Ovary (tissue), 3 donors: ENCODE measurements at regions not wholly inside any gene's neighbourhood (a gene's known extent, or its start where the extent isn't known, plus 50 kb on each side); places are given as distances from the start of the nearest gene placed in this dataset.

ENCODE experiments used
- CTCF ChIP-seq, 3 donors: fragments of 450-650 bp in 2 of 3; fragments of 200-600 bp in 1 of 3; IDR thresholded peaks; one replicate each; pipeline versions ENCODE4 v1.5.1 to v1.8.0; 2016 to 2022; ENCODE audit warnings: antibody characterized with exemption in 3 of 3, mild to moderate bottlenecking in 1 of 3
- EP300 ChIP-seq: sonication (generic); formaldehyde crosslinking; IDR thresholded peaks from one replicate; pipeline ENCODE4 v1.6.1; 2017; ENCODE audit warnings: antibody characterized with exemption
- POLR2A ChIP-seq: fragments of 450-650 bp; IDR thresholded peaks from one replicate; pipeline ENCODE4 v1.6.1; 2017; ENCODE audit warnings: antibody characterized with exemption, mild to moderate bottlenecking, moderate library complexity
- donor health status: DM: no; HTN: no; CAD: no.

- no peak for TF ChIP-seq CTCF (IDR thresholded peaks at IDR 0.05)
- no peak for TF ChIP-seq EP300
- TF ChIP-seq POLR2A: no peak
Observed at GRCh38 chr7:120070201-120070600, 202.8 kb upstream of the KCND2 start.
